GM12878 (cell line): ENCODE measurements at regions not wholly inside any gene's neighbourhood (a gene's known extent, or its start where the extent isn't known, plus 50 kb on each side); places are given as distances from the start of the nearest gene placed in this dataset.

ENCODE experiments used
- ATAC-seq: fragments of 200-7000 bp; cut with Tn5 transposase; 3 replicates; pipeline ENCODE4 v1.9.1; 2020; ENCODE audit warnings: mild to moderate bottlenecking, moderate library complexity
- BruUV-seq: library from RNA; stranded (reverse); fragments of 400-500 nt; replicated peaks from 2 replicates; lab custom pipeline; 2021; lab: Mats Ljungman, UMichigan
- CTCF ChIA-PET: fragments of 300-600 bp; sonication (Branson Sonifier 250); formaldehyde crosslinking; extraction: SDS; loops from one replicate; lab custom pipeline; 2021; ENCODE audit warnings: inconsistent platforms; lab: Yijun Ruan, JAX
- POLR2A ChIA-PET: fragments of 350-600 bp; formaldehyde crosslinking; extraction: SDS; loops from one replicate; lab custom pipeline; 2021; ENCODE audit warnings: inconsistent platforms; lab: Charles Lee
- RAD21 ChIA-PET: fragments of 300-600 bp; sonication (Branson Sonifier 250); formaldehyde crosslinking; loops from one replicate; lab custom pipeline; 2023; ENCODE audit warnings: antibody characterized with exemption; ENCODE audit not compliant: unreplicated experiment; lab: Charles Lee
- SMC1A ChIA-PET: fragments of 300-600 bp; sonication (Branson Sonifier 250); formaldehyde crosslinking; loops from one replicate; lab custom pipeline; 2023; ENCODE audit not compliant: unreplicated experiment, uncharacterized antibody; lab: Charles Lee
- DNase-seq: peaks from one replicate; pipeline ENCODE4 v3.0.0-alpha.2; 2011; ENCODE audit warnings: low read depth, low spot score
- FAIRE-seq: peaks from 3 replicates; lab custom pipeline; 2011; peaks lifted over from hg19 to GRCh38; lab: Jason Lieb, UNC
- H2AFZ ChIP-seq: 2 replicates; pipeline ENCODE4 v1.6.0; 2011; ENCODE audit warnings: low read depth, low read length, control low read depth; ENCODE audit not compliant: control insufficient read depth
- H3K27ac ChIP-seq: 2 replicates; pipeline ENCODE4 v1.5.1; 2011; ENCODE audit warnings: control low read depth; ENCODE audit not compliant: control insufficient read depth, insufficient read depth
- H3K27me3 ChIP-seq, 2 experiments: replicated peaks in 1 of 2; 2 replicates each; pipeline versions ENCODE4 v1.6.0 to v1.6.1; 2011; ENCODE audit warnings: low read length in 1 of 2; ENCODE audit not compliant: control insufficient read depth in 2 of 2, insufficient read depth in 2 of 2
- H3K36me3 ChIP-seq, 2 experiments: 2 replicates each; pipeline ENCODE4 v1.5.1; 2011; ENCODE audit warnings: low read length in 1 of 2; ENCODE audit not compliant: control insufficient read depth in 2 of 2, insufficient read depth in 2 of 2
- H3K4me1 ChIP-seq: 2 replicates; pipeline ENCODE4 v1.6.1; 2011; ENCODE audit warnings: mild to moderate bottlenecking, low read length, moderate library complexity, mixed read lengths; ENCODE audit not compliant: control insufficient read depth, insufficient read depth
- H3K4me2 ChIP-seq: 2 replicates; pipeline ENCODE4 v1.6.0; 2011; ENCODE audit warnings: control low read depth; ENCODE audit not compliant: control insufficient read depth, insufficient read depth
- H3K4me3 ChIP-seq: fragments of 200-600 bp; sonication (generic); 2 replicates; pipeline ENCODE4 v1.5.1; 2016
- H3K79me2 ChIP-seq: 2 replicates; pipeline ENCODE4 v1.6.0; 2011; ENCODE audit warnings: low read length; ENCODE audit not compliant: control insufficient read depth, insufficient read depth
- H3K9ac ChIP-seq: 2 replicates; pipeline ENCODE4 v1.8.0; 2011; ENCODE audit warnings: low read length, control low read depth, mixed read lengths; ENCODE audit not compliant: control insufficient read depth, insufficient read depth
- H3K9me3 ChIP-seq: replicated peaks from 3 replicates; pipeline ENCODE4 v1.5.1; 2011; ENCODE audit warnings: mild to moderate bottlenecking, low read length; ENCODE audit not compliant: control insufficient read depth, insufficient read depth
- H4K20me1 ChIP-seq: 2 replicates; pipeline ENCODE4 v1.6.0; 2011; ENCODE audit not compliant: control insufficient read depth, insufficient read depth
- BRCA1 ChIP-seq: IDR thresholded peaks from 2 replicates; pipeline ENCODE4 v1.6.1; 2011; ENCODE audit warnings: low read depth, low read length, improper control_type of control experiment
- HDAC2 ChIP-seq: fragments of 200-600 bp; sonication (generic); IDR thresholded peaks from 2 replicates; pipeline ENCODE4 v1.6.1; 2017
- JUND ChIP-seq: IDR thresholded peaks from 2 replicates; pipeline ENCODE4 v1.6.1; 2012; ENCODE audit warnings: low read depth, mild to moderate bottlenecking, low read length, improper control_type of control experiment, moderate library complexity
- KDM1A ChIP-seq: fragments of 200-600 bp; sonication (generic); IDR thresholded peaks from 2 replicates; pipeline ENCODE4 v1.6.1; 2016; ENCODE audit warnings: borderline replicate concordance
- MTA2 ChIP-seq: fragments of 450-650 bp; IDR thresholded peaks from 2 replicates; pipeline ENCODE4 v1.6.1; 2016; ENCODE audit warnings: low read depth, mild to moderate bottlenecking, moderate library complexity
- PAX8 ChIP-seq: fragments of 450-650 bp; IDR thresholded peaks from 2 replicates; pipeline ENCODE4 v1.6.1; 2017; ENCODE audit warnings: mild to moderate bottlenecking, moderate library complexity
- POLR2A ChIP-seq: IDR thresholded peaks from 2 replicates; pipeline ENCODE4 v1.6.1; 2011; ENCODE audit warnings: low read depth, mild to moderate bottlenecking, low read length
- PRDM15 ChIP-seq: fragments of 450-650 bp; formaldehyde crosslinking; IDR thresholded peaks from 2 replicates; pipeline ENCODE4 v1.4.0; 2020; ENCODE audit warnings: mild to moderate bottlenecking, moderate library complexity
- SREBF2 ChIP-seq: IDR thresholded peaks from 2 replicates; pipeline ENCODE4 v1.6.1; 2012; ENCODE audit warnings: mild to moderate bottlenecking, low read length
- TCF12 ChIP-seq: IDR thresholded peaks from 2 replicates; pipeline ENCODE4 v1.6.1; 2011; ENCODE audit warnings: low read depth, mild to moderate bottlenecking, low read length
- WGBS: methylation state at CpG from one replicate; pipeline ENCODE4 v1.1.6; 2016; ENCODE audit warnings: low lambda C conversion rate; ENCODE audit not compliant: insufficient replicate concordance, insufficient coverage; ENCODE audit errors: missing lambda C conversion rate; 5-methylcytosine and 5-hydroxymethylcytosine counted together
- in situ Hi-C: fragments of 300-500 bp; cut with MboI; formaldehyde crosslinking; loops from 9 replicates; pipeline ENCODE4 v1.14.3; 2018; ENCODE audit warnings: mixed read lengths
- intact Hi-C: fragments of 100-400 bp; cut with micrococcal nuclease; formaldehyde crosslinking; loops from one replicate; pipeline ENCODE4 v1.14.2; 2022; ENCODE audit not compliant: unreplicated experiment

DNA sequence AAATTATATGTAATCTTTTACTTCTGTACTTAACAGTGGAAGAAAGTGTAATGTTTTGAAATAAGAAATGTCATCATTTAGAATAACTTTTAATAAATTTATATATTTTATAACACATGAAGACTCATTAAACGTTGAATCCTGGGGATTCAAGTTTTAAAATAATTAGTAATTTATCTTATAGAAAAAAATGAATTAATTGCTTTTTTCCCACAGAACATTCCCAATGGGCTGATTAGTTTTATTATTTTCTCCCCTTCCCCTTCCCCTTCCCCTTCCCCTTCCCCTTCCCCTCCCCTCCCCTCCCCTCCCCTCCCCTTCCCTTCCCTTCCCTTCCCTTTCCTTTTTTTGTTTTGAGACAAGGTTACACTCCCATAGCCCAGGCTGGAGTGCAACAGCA is 79.7 kb downstream of the MRPS30 start:
- Histone ChIP-seq H3K9ac (no peak overlapping the region), H3K27ac (no peak overlapping the region), H4K20me1 (no peaks in the 10 kb centered on the region), H3K36me3 (no peaks in the 10 kb centered on the region), H3K79me2 (no peaks in the 10 kb centered on the region), H2AFZ (no peak overlapping the region), H3K4me2 (no peak overlapping the region), H3K4me3 (no peak overlapping the region), H3K9me3 (no peaks in the 10 kb centered on the region; the same call in 2 of the 3 replicates), H3K27me3 (no peaks in the 10 kb centered on the region), H3K4me1 (peaks cover 3% of the 10 kb centered on the region; the same call in 1 of the 2 replicates)
- ChIA-PET RAD21 (no interaction called here), POLR2A (interaction anchor here (1.6 kb wide), 1 partner anchor 11 kb away, joined by 4 read pairs; no protein-coding TSS in a partner anchor), CTCF (interaction anchor here (1.3 kb wide), 2 partner anchors 22 to 49 kb away, joined by 3 read pairs; no protein-coding TSS in a partner anchor), SMC1A (interaction anchor here (1.0 kb wide), 1 partner anchor 12 kb away, joined by 3 read pairs; no protein-coding TSS in a partner anchor)
- in situ Hi-C loops (no loop called here), intact Hi-C loops (no loop called here)
- ATAC-seq (no peak), FAIRE-seq (no peak), DNase-seq (no peak)
- TF ChIP-seq KDM1A = no peak
- no peak for TF ChIP-seq POLR2A
- no peak for TF ChIP-seq TCF12
- TF ChIP-seq PAX8 = no peak
- TF ChIP-seq HDAC2 = no peak
- TF ChIP-seq SREBF2 = no peak
- no peak for TF ChIP-seq JUND
- no peak for TF ChIP-seq BRCA1
- no peak for TF ChIP-seq PRDM15 (CRISPR knock-in tag)
- TF ChIP-seq MTA2 = no peak
- 83% methylated on average over 1 of the region's 1 CpG for WGBS
- no TSS peak for BruUV-seq
